ENCODE measurements at regions not wholly inside any gene's neighbourhood (a gene's known extent, or its start where the extent isn't known, plus 50 kb on each side); places are given as distances from the start of the nearest gene placed in this dataset.

DNA sequence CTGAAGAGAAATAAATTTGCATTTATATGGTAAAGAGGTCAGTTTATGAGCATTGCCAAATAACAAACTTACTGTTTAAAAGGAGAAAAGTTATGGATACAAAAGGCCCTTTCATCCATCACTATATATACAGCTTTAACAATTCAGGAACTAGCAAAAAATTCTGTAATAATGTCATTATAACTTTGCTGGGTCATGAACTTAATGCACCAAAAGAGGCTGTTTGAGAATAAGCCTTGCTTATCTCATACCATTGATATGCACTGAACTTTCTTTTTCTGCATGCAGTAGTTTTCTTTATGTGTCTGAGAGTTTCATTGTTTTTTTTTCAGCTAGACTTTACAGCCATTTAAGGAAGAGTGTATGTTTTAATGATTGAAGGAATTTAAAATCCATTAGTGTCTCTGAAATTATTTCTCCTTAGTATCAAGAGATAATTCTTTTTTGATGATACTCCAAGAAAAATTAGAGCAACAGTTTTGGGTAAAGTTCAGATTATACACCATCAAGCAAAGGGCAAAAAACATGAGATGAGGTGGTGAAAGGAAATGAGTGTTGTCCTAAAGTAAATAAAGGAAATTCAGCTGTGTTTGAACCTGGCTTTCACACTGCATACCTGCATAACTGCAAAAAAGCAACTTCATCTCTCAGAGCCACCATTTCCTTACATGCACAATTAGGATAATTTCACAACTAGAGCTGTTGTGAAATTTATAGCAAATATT lies 188.2 kb upstream of the ANO3 start:
- H3K27me3 Mint-ChIP-seq (ENCODE audit: insufficient read depth), result no peaks in the 10 kb centered on the region
- no peak overlapping the region for H3K27ac Mint-ChIP-seq
- no peak for DNase-seq (ENCODE audit: low spot score)
- intact Hi-C loops (cut with micrococcal nuclease), result no loop called here
- H3K36me3 Mint-ChIP-seq (ENCODE audit: low read depth), result no peaks in the 10 kb centered on the region
- H3K9me3 Mint-ChIP-seq, result peaks cover 6% of the 10 kb centered on the region
- no peak overlapping the region for H3K4me3 Mint-ChIP-seq
- no peaks in the 10 kb centered on the region for H3K4me1 Mint-ChIP-seq (ENCODE audit: low read depth)

GRCh38 chr11:26144291-26144690 lies 187.6 kb upstream of the ANO3 start:
- Mint-ChIP-seq H3K4me3 (no peak overlapping the region), H3K4me1 (ENCODE audit: low read depth) (no peaks in the 10 kb centered on the region), H3K9me3 (peaks cover 6% of the 10 kb centered on the region), H3K36me3 (ENCODE audit: low read depth) (no peaks in the 10 kb centered on the region), H3K27me3 (ENCODE audit: insufficient read depth) (no peaks in the 10 kb centered on the region), H3K27ac (no peak overlapping the region)
- intact Hi-C loops (cut with micrococcal nuclease), result no loop called here
- no peak for DNase-seq (ENCODE audit: low spot score)

- Mint-ChIP-seq H3K4me1 (ENCODE audit: low read depth) (no peaks in the 10 kb centered on the region), H3K27ac (no peak overlapping the region), H3K27me3 (ENCODE audit: insufficient read depth) (no peaks in the 10 kb centered on the region), H3K4me3 (no peak overlapping the region), H3K36me3 (ENCODE audit: low read depth) (no peaks in the 10 kb centered on the region), H3K9me3 (peaks cover under 1% of the 10 kb centered on the region)
- intact Hi-C loops (cut with micrococcal nuclease), result no loop called here
- no peak for DNase-seq (ENCODE audit: low spot score)
Observed at GRCh38 chr11:26144911-26145310, 187.0 kb upstream of the ANO3 start.

- no peaks in the 10 kb centered on the region for H3K4me1 Mint-ChIP-seq (ENCODE audit: low read depth)
- intact Hi-C loops (cut with micrococcal nuclease), result no loop called here
- no peaks in the 10 kb centered on the region for H3K36me3 Mint-ChIP-seq (ENCODE audit: low read depth)
- no peak for DNase-seq (ENCODE audit: low spot score)
- H3K9me3 Mint-ChIP-seq, result no peaks in the 10 kb centered on the region
- H3K27me3 Mint-ChIP-seq (ENCODE audit: insufficient read depth), result no peaks in the 10 kb centered on the region
- H3K4me3 Mint-ChIP-seq, result no peak overlapping the region
- no peak overlapping the region for H3K27ac Mint-ChIP-seq
Observed at GRCh38 chr11:26149585-26149984, 182.3 kb upstream of the ANO3 start.

DNA sequence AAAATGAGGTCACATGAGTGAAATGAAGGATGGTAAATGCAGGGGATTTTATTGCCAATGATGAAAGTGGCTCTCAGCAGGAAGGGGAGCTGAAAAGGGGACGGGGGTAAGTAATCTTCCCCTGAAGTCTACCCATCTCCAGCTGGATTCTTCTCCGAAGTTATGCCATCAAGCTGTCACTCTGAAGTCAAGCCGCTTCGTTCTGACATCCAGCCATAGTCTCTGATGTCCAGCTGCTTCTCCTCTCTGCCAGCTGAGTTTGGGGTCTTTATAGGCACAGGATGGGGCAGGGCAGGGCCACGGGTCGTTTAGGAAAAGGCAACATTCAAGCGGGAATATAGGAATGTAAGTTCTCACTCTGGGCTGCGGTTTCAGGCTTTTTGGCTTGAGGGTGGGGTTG lies 181.9 kb upstream of the ANO3 start:
- Mint-ChIP-seq H3K4me3 (no peak overlapping the region), H3K27me3 (ENCODE audit: insufficient read depth) (no peaks in the 10 kb centered on the region), H3K9me3 (no peaks in the 10 kb centered on the region), H3K27ac (no peak overlapping the region), H3K36me3 (ENCODE audit: low read depth) (no peaks in the 10 kb centered on the region), H3K4me1 (ENCODE audit: low read depth) (no peaks in the 10 kb centered on the region)
- no peak for DNase-seq (ENCODE audit: low spot score)
- intact Hi-C loops (cut with micrococcal nuclease), result no loop called here

DNA sequence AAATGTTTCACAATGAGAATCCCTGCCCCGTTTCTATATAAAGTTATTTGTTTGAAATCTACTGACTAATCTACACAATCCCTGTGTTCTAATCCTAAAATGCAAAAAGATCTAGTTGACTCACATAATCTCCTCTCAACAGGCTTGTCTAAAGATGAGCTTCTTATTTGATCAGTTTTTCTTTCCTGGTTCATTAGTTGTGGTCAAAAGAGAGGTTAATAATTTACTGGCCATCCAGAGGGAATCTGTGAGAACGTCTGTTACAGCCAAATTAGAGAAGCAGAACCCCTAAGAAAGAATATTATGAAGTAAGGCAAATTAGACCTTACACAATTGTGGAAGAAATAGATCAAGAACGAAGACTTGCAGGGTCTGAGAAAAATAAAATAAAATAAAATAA lies 173.7 kb upstream of the ANO3 start:
- Mint-ChIP-seq H3K4me1 (ENCODE audit: low read depth) (no peaks in the 10 kb centered on the region), H3K27me3 (ENCODE audit: insufficient read depth) (no peaks in the 10 kb centered on the region), H3K36me3 (ENCODE audit: low read depth) (no peaks in the 10 kb centered on the region), H3K4me3 (no peak overlapping the region), H3K27ac (no peak overlapping the region), H3K9me3 (peaks cover 4% of the 10 kb centered on the region)
- intact Hi-C loops (cut with micrococcal nuclease), result no loop called here
- DNase-seq (ENCODE audit: low spot score), result no peak

GRCh38 chr11:26162291-26162690 lies 169.6 kb upstream of the ANO3 start:
- Mint-ChIP-seq H3K27ac (no peak overlapping the region), H3K36me3 (ENCODE audit: low read depth) (no peaks in the 10 kb centered on the region), H3K4me1 (ENCODE audit: low read depth) (no peaks in the 10 kb centered on the region), H3K27me3 (ENCODE audit: insufficient read depth) (no peaks in the 10 kb centered on the region), H3K4me3 (no peak overlapping the region), H3K9me3 (peaks cover 4% of the 10 kb centered on the region)
- DNase-seq (ENCODE audit: low spot score), result no peak
- intact Hi-C loops (cut with micrococcal nuclease), result no loop called here

- Mint-ChIP-seq H3K4me1 (ENCODE audit: low read depth) (no peaks in the 10 kb centered on the region), H3K27me3 (ENCODE audit: insufficient read depth) (no peaks in the 10 kb centered on the region), H3K9me3 (peaks cover 5% of the 10 kb centered on the region), H3K36me3 (ENCODE audit: low read depth) (no peaks in the 10 kb centered on the region), H3K27ac (no peak overlapping the region), H3K4me3 (no peak overlapping the region)
- DNase-seq (ENCODE audit: low spot score), result no peak
- intact Hi-C loops (cut with micrococcal nuclease), result no loop called here
Observed at GRCh38 chr11:26186389-26186788, 145.5 kb upstream of the ANO3 start.

GRCh38 chr11:26187639-26188038 lies 144.3 kb upstream of the ANO3 start:
- H3K36me3 Mint-ChIP-seq (ENCODE audit: low read depth), result no peaks in the 10 kb centered on the region
- H3K9me3 Mint-ChIP-seq, result peaks cover 8% of the 10 kb centered on the region
- intact Hi-C loops (cut with micrococcal nuclease), result no loop called here

DNA sequence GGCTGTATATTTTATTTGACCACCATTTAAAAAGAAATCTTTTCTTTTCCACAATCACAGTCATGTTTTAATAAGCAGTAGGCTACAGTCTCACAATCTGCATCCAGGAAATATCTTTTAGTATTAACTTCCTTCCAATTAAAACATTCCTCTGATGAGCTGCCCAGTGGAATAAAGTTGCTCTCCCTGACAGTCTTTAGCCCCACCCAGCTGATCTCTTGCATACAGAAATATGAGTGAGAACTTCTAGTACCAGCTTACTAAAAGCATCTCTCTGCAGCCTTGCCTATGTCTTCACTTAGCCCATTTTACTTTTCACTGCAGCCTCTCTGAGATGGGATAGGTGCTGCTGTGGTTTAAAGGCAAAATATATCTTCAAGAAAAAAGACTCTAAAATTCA lies 143.4 kb upstream of the ANO3 start:
- Mint-ChIP-seq H3K36me3 (ENCODE audit: low read depth) (no peaks in the 10 kb centered on the region), H3K9me3 (peaks cover 8% of the 10 kb centered on the region), H3K27ac (no peak overlapping the region), H3K4me3 (no peak overlapping the region), H3K27me3 (ENCODE audit: insufficient read depth) (no peaks in the 10 kb centered on the region), H3K4me1 (ENCODE audit: low read depth) (no peaks in the 10 kb centered on the region)
- DNase-seq (ENCODE audit: low spot score), result no peak
- intact Hi-C loops (cut with micrococcal nuclease), result no loop called here

More at GRCh38 chr11:26187639-26188038, 144.3 kb upstream of the ANO3 start:
- H3K4me1 Mint-ChIP-seq (ENCODE audit: low read depth), result no peaks in the 10 kb centered on the region
- no peak overlapping the region for H3K27ac Mint-ChIP-seq
- H3K4me3 Mint-ChIP-seq, result no peak overlapping the region
- H3K27me3 Mint-ChIP-seq (ENCODE audit: insufficient read depth), result no peaks in the 10 kb centered on the region
- no peak for DNase-seq (ENCODE audit: low spot score)

DNA sequence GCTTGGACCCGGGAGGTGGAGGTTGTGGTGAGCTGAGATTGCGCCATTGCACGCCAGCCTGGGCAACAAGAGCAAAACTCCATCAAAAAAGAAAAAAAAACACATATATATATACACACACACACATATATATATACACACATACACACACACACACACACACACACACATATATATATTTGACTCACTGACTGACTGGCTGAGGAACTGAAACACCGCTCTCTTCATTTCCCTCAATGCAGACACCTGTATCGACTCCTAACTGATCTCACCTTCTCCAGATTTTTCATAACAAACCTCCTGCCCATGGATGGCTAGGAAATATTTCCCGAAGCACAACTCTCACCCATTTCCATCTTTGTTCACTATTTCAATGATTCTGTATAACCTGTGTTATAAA lies 140.7 kb upstream of the ANO3 start:
- DNase-seq (ENCODE audit: low spot score), result no peak
- H3K27me3 Mint-ChIP-seq (ENCODE audit: insufficient read depth), result no peaks in the 10 kb centered on the region
- H3K27ac Mint-ChIP-seq, result no peak overlapping the region
- H3K36me3 Mint-ChIP-seq (ENCODE audit: low read depth), result no peaks in the 10 kb centered on the region
- no peaks in the 10 kb centered on the region for H3K4me1 Mint-ChIP-seq (ENCODE audit: low read depth)
- no peak overlapping the region for H3K4me3 Mint-ChIP-seq
- intact Hi-C loops (cut with micrococcal nuclease), result no loop called here
- H3K9me3 Mint-ChIP-seq, result peaks cover 9% of the 10 kb centered on the region

DNA sequence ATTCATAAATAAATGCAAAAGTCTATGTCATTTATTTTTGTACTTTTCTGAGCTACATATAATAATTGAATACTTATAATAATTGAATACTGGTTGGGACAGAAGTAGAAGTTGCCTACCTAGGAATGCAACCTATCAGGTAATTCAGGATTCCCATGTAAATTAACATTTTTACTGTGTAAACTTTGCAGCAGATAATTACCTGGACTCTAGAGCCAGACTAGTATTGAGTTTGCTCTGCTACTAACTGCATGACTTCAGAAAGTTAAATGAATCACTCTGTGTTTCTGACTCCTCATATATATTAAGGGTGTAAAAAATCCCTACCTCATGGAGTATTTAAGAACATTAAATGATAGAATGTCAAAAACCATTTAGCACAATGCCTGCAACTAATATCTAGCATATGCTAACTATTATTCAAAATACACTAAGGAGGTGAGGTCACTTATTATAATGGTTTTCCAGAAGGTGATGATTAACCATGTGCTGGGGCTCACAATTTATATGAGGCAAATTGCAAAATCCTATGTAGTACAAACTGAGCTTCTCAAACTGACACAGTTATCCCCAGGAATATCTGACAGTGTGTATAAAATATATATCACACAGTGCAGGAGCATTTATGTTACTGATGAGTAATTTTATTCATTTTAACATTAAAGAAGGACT lies 138.1 kb upstream of the ANO3 start:
- Mint-ChIP-seq H3K4me1 (ENCODE audit: low read depth) (no peaks in the 10 kb centered on the region), H3K27me3 (ENCODE audit: insufficient read depth) (no peaks in the 10 kb centered on the region), H3K4me3 (no peak overlapping the region), H3K27ac (no peak overlapping the region), H3K36me3 (ENCODE audit: low read depth) (no peaks in the 10 kb centered on the region), H3K9me3 (peaks cover 9% of the 10 kb centered on the region)
- DNase-seq (ENCODE audit: low spot score), result no peak
- intact Hi-C loops (cut with micrococcal nuclease), result no loop called here

- Mint-ChIP-seq H3K27ac (no peak overlapping the region), H3K27me3 (ENCODE audit: insufficient read depth) (no peaks in the 10 kb centered on the region), H3K4me3 (no peak overlapping the region), H3K9me3 (peaks cover 9% of the 10 kb centered on the region), H3K36me3 (ENCODE audit: low read depth) (no peaks in the 10 kb centered on the region), H3K4me1 (ENCODE audit: low read depth) (no peaks in the 10 kb centered on the region)
- intact Hi-C loops (cut with micrococcal nuclease), result no loop called here
- DNase-seq (ENCODE audit: low spot score), result no peak
Observed at GRCh38 chr11:26194881-26195280, 137.0 kb upstream of the ANO3 start.

Data from activated T-helper 1 cell treated with anti-CD3 and anti-CD28 coated beads, Interleukin-12 subunit alpha, Interleukin-12 subunit beta, Interleukin-2, Interleukin-4 antibody, amounts not matched to agents 30 ng/mL and 10 ng/mL and 1 ng/mL, durations not matched to agents 14 hours and 24 hours and 36 hours (primary cell).